A673 (cell line): ENCODE measurements at regions not wholly inside any gene's neighbourhood (a gene's known extent, or its start where the extent isn't known, plus 50 kb on each side); places are given as distances from the start of the nearest gene placed in this dataset.

Experiments
- EZH2 ChIP-seq: fragments of 200-600 bp; sonication (generic); IDR thresholded peaks from 2 replicates; pipeline ENCODE4 v1.6.1; 2017; ENCODE audit warnings: borderline replicate concordance, low read depth, mild to moderate bottlenecking, mixed read lengths, antibody characterized with exemption, low read length; ENCODE audit not compliant: poor library complexity, severe bottlenecking
- TF ChIP-seq, protein P1 (sequence below): fragments of 300-800, 200-600 bp; sonication (generic); conservative IDR thresholded peaks from 2 replicates; pipeline ENCODE4 v1.5.1; 2017; ENCODE audit warnings: low read depth, mild to moderate bottlenecking, antibody characterized with exemption, low read length, moderate library complexity, mixed read lengths

GRCh38 chr4:148984951-148985350 lies 542.7 kb upstream of the NR3C2 start:
- TF ChIP-seq, protein P1, sequence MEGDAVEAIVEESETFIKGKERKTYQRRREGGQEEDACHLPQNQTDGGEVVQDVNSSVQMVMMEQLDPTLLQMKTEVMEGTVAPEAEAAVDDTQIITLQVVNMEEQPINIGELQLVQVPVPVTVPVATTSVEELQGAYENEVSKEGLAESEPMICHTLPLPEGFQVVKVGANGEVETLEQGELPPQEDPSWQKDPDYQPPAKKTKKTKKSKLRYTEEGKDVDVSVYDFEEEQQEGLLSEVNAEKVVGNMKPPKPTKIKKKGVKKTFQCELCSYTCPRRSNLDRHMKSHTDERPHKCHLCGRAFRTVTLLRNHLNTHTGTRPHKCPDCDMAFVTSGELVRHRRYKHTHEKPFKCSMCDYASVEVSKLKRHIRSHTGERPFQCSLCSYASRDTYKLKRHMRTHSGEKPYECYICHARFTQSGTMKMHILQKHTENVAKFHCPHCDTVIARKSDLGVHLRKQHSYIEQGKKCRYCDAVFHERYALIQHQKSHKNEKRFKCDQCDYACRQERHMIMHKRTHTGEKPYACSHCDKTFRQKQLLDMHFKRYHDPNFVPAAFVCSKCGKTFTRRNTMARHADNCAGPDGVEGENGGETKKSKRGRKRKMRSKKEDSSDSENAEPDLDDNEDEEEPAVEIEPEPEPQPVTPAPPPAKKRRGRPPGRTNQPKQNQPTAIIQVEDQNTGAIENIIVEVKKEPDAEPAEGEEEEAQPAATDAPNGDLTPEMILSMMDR = no peak
- TF ChIP-seq EZH2 = no peak
